ENCODE measurements at regions not wholly inside any gene's neighbourhood (a gene's known extent, or its start where the extent isn't known, plus 50 kb on each side); places are given as distances from the start of the nearest gene placed in this dataset.

- TF ChIP-seq POLR2A (IDR thresholded peaks at IDR 0.05) = no peak
- TF ChIP-seq, protein P1, sequence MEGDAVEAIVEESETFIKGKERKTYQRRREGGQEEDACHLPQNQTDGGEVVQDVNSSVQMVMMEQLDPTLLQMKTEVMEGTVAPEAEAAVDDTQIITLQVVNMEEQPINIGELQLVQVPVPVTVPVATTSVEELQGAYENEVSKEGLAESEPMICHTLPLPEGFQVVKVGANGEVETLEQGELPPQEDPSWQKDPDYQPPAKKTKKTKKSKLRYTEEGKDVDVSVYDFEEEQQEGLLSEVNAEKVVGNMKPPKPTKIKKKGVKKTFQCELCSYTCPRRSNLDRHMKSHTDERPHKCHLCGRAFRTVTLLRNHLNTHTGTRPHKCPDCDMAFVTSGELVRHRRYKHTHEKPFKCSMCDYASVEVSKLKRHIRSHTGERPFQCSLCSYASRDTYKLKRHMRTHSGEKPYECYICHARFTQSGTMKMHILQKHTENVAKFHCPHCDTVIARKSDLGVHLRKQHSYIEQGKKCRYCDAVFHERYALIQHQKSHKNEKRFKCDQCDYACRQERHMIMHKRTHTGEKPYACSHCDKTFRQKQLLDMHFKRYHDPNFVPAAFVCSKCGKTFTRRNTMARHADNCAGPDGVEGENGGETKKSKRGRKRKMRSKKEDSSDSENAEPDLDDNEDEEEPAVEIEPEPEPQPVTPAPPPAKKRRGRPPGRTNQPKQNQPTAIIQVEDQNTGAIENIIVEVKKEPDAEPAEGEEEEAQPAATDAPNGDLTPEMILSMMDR (IDR thresholded peaks at IDR 0.05) = no peak
These were observed 188.2 kb downstream of the TEX36 start for GRCh38 chr10:125494651-125495239.

All from adrenal gland (tissue), 5 donors.